WERI-Rb-1 (cell line): ENCODE measurements at regions not wholly inside any gene's neighbourhood (a gene's known extent, or its start where the extent isn't known, plus 50 kb on each side); places are given as distances from the start of the nearest gene placed in this dataset.

ENCODE experiments used
- DNase-seq: peaks from one replicate; pipeline ENCODE4 v3.0.0-alpha.2; 2020
- H3K27ac ChIP-seq: fragments of 250-450 bp; sonication (Bioruptor Pico); 2 replicates; pipeline ENCODE4 v1.5.1; 2020; ENCODE audit warnings: mild to moderate bottlenecking, moderate library complexity
- H3K27me3 ChIP-seq: fragments of 250-450 bp; sonication (Bioruptor Pico); 2 replicates; pipeline ENCODE4 v1.5.1; 2021; ENCODE audit warnings: mild to moderate bottlenecking, low read depth, moderate library complexity; ENCODE audit not compliant: insufficient read depth, severe bottlenecking
- H3K36me3 ChIP-seq: fragments of 250-450 bp; sonication (Bioruptor Pico); 2 replicates; pipeline ENCODE4 v1.5.1; 2020; ENCODE audit warnings: mild to moderate bottlenecking, moderate library complexity
- H3K4me3 ChIP-seq: 2 replicates; pipeline ENCODE4 v1.5.1; 2011; ENCODE audit warnings: low read depth, mild to moderate bottlenecking, control low read depth, low read length
- H3K9me3 ChIP-seq: fragments of 250-450 bp; sonication (Bioruptor Pico); 2 replicates; pipeline ENCODE4 v1.5.1; 2021; ENCODE audit warnings: mild to moderate bottlenecking, moderate library complexity; ENCODE audit not compliant: severe bottlenecking
- TF ChIP-seq, protein P1 (sequence below): IDR thresholded peaks from 2 replicates; pipeline ENCODE4 v1.5.1; 2011; ENCODE audit warnings: low read depth, mild to moderate bottlenecking, control low read depth, inconsistent platforms, low read length

DNA sequence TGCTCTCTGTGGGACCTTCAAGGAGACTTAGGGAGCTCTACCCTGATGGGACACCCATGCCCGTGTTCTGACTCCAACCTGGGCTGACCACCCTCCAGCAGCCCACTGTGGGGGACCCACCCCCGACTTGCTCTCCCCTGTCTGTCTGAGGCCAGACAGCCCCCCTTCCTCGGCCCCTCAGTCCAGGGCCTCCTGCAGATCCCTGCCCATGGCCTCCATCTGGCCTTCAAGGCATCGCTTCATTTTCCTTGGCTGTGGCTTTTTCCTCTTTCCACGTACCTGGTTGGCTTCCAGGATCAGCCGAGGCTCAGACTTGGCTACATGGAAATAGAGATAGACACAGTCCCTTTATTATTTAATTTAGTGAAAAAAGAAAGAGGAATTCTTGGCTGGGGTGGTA lies 290.0 kb downstream of the CYP26B1 start:
- TF ChIP-seq, protein P1, sequence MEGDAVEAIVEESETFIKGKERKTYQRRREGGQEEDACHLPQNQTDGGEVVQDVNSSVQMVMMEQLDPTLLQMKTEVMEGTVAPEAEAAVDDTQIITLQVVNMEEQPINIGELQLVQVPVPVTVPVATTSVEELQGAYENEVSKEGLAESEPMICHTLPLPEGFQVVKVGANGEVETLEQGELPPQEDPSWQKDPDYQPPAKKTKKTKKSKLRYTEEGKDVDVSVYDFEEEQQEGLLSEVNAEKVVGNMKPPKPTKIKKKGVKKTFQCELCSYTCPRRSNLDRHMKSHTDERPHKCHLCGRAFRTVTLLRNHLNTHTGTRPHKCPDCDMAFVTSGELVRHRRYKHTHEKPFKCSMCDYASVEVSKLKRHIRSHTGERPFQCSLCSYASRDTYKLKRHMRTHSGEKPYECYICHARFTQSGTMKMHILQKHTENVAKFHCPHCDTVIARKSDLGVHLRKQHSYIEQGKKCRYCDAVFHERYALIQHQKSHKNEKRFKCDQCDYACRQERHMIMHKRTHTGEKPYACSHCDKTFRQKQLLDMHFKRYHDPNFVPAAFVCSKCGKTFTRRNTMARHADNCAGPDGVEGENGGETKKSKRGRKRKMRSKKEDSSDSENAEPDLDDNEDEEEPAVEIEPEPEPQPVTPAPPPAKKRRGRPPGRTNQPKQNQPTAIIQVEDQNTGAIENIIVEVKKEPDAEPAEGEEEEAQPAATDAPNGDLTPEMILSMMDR = no peak
- no peak for DNase-seq
- Histone ChIP-seq H3K36me3 (no peaks in the 10 kb centered on the region), H3K27ac (no peak overlapping the region), H3K4me3 (no peak overlapping the region), H3K27me3 (no peaks in the 10 kb centered on the region), H3K9me3 (peaks cover 9% of the 10 kb centered on the region)

DNA sequence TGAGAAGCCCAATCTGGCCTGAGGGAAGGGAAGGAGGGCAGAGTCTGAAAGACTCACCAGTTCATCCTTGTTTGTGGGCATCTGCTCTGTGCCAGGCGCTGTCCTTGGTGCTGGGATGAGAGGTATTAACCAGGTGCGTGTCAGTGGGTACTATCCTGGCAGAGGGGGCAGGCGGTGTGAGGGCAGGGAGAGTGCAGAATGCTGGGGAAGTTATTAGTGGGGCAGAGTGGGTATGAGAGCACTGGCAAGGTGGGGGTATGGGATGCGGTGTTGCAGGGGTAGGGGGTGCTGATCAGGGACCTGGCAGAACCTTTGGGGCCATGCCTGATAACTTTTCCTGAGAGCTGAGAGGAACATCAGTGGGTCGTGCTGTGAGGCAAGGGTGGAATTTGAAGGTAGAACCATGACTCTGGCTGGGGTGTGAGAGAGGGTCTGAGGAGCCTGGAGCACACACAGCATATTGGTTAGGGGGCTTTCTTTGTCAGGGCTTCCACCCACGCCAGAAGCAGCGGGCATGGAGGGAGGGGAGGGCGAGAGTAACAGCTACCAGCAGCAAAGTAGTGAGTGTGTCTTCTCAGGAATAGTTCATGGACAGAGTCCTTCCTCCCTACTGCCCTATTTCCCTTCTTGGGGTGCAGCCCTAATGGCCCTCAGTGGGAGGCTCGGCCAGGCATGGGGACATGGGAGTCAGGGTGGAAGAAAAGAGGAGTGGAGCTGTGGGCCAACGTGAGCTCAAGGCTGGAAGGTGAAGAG lies 290.7 kb downstream of the CYP26B1 start:
- H3K27me3 ChIP-seq = no peaks in the 10 kb centered on the region
- TF ChIP-seq, protein P1 = no peak
- no peak for DNase-seq

DNA sequence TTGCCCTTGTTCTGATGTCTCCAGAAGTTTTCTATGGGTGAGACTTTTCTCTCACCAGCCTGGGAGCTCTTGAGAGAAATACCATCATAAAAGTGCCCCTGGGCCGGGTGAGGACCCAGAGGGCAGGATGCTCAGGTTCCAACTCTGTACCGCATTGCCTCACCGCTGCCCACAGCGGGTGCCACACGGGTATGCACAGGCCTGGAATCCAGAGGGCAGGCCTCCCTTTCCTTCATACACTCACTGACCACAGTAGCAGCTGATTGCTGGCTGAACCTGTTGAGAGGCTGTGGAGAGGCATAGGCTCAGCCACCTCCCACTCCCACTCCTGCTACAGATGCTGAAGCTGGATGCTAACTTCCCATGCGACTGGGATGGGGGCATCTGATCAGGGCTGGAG lies 293.8 kb downstream of the CYP26B1 start:
- TF ChIP-seq, protein P1 = no peak
- no peaks in the 10 kb centered on the region for H3K36me3 ChIP-seq
- H3K9me3 ChIP-seq = peaks cover 9% of the 10 kb centered on the region
- H3K27me3 ChIP-seq = no peaks in the 10 kb centered on the region
- H3K27ac ChIP-seq = no peak overlapping the region
- H3K4me3 ChIP-seq = no peak overlapping the region
- no peak for DNase-seq

More for the DNA sequence above, 290.7 kb downstream of the CYP26B1 start:
- no peaks in the 10 kb centered on the region for H3K36me3 ChIP-seq
- H3K9me3 ChIP-seq = peaks cover 9% of the 10 kb centered on the region
- H3K4me3 ChIP-seq = no peak overlapping the region
- no peak overlapping the region for H3K27ac ChIP-seq

DNA sequence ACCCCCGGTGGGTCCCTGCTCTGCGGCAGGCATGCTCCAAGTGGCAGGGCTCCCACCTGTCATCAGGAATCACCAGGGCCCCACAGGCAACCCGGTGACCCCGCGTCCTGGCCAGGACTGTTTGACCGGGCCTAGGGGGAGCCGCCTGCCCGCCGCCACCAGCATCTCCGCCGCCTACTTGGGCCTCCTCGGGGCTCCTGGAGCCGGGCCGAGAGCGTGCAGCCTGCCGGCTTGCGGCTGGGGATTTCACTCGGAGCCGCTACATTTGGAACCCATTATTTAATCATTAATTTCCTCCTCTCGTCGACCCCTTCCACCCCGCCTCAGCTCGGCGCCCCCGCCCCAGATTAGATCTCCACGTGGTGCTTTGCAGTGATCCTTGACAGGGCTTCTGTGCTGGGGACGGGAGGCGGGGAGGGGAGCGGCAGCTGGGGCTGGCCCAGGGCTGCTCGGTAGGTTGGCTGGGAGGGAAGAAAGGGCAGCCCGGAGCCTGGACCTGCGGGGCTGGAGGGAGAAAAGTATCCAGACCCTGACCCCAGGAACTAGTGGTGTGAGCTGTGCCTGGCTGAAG lies 295.4 kb downstream of the CYP26B1 start:
- TF ChIP-seq, protein P1 = no peak
- no peaks in the 10 kb centered on the region for H3K27me3 ChIP-seq
- DNase-seq = peak; percentile 33
- H3K36me3 ChIP-seq = no peaks in the 10 kb centered on the region
- H3K9me3 ChIP-seq = peaks cover 9% of the 10 kb centered on the region
- H3K27ac ChIP-seq = no peak overlapping the region
- no peak overlapping the region for H3K4me3 ChIP-seq

DNA sequence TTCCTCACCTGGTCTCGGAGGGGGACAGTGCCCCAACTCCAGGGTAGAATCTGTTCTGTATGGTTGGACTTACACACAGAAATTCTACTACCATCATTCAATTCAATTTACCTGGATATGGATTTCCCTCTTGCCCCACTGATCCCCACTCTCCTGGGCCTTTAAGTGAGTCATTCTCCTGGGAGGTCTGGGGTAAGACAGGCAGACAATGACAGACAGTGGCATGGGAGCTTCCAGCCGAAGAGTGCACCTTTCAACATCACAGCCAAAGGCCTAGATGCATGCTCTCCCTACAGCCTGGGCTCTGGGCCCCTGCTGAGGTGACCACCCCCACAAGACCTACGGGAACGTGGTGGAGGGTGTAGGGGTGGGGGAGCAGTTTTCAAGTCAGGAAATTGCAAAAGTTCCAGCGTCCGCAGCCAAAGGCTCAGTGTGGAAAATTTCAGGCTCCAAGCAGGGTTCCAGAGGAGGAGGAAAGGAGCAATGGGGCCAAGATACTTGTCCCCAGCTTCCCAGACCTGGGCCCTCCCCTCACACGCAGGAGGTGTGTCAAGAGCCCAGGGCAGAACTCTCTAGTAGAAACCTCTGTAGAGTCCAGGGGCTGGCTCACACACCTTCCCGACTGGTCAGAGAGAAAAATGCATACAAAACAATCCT lies 296.4 kb downstream of the CYP26B1 start:
- peaks cover 9% of the 10 kb centered on the region for H3K9me3 ChIP-seq
- TF ChIP-seq, protein P1 = no peak
- no peak overlapping the region for H3K4me3 ChIP-seq
- no peaks in the 10 kb centered on the region for H3K27me3 ChIP-seq
- DNase-seq = no peak
- no peak overlapping the region for H3K27ac ChIP-seq
- H3K36me3 ChIP-seq = no peaks in the 10 kb centered on the region
